HCT116 (cell line): ENCODE measurements at regions not wholly inside any gene's neighbourhood (a gene's known extent, or its start where the extent isn't known, plus 50 kb on each side); places are given as distances from the start of the nearest gene placed in this dataset.

ENCODE experiments used
- ATAC-seq: fragments of 200-7000 bp; cut with Tn5 transposase; 2 replicates; pipeline ENCODE4 v1.9.1; 2020; ENCODE audit warnings: mild to moderate bottlenecking, moderate library complexity
- BruUV-seq: library from RNA; stranded (reverse); fragments of 400-500 nt; replicated peaks from 2 replicates; lab custom pipeline; 2021; lab: Mats Ljungman, UMichigan
- CTCF ChIA-PET: fragments of 300-600 bp; sonication (Branson Sonifier 250); formaldehyde crosslinking; loops from one replicate; lab custom pipeline; 2021; ENCODE audit warnings: antibody characterized with exemption; lab: Charles Lee
- POLR2A ChIA-PET: fragments of 300-600, 350-600 bp; sonication (Branson Sonifier 250); formaldehyde crosslinking; loops from one replicate; lab custom pipeline; 2021; ENCODE audit warnings: antibody characterized with exemption; lab: Charles Lee
- RAD21 ChIA-PET, 2 experiments: fragments of 300-600 bp; sonication (Branson Sonifier 250); formaldehyde crosslinking; loops; one replicate each; lab custom pipeline; 2023; ENCODE audit warnings: low total read pairs in 2 of 2; ENCODE audit not compliant: uncharacterized antibody in 2 of 2, unreplicated experiment in 2 of 2, low non-redundant PET in 1 of 2; lab: Charles Lee
- DNase-seq: peaks from one replicate; pipeline ENCODE4 v3.0.0-alpha.2; 2010; ENCODE audit warnings: low read depth, low spot score
- H2AFZ ChIP-seq: fragments of 200-600 bp; shearing (Covaris generic), sonication (generic); 2 replicates; pipeline ENCODE4 v1.6.1; 2017; ENCODE audit warnings: low read depth, mixed run types, mixed read lengths, antibody characterized with exemption, low read length; ENCODE audit not compliant: poor library complexity, severe bottlenecking
- H3K27ac ChIP-seq: 2 replicates; pipeline ENCODE4 v1.5.1; 2012; ENCODE audit warnings: low read depth, low read length
- H3K27me3 ChIP-seq: fragments of 200-600 bp; sonication (generic); 2 replicates; pipeline ENCODE4 v1.6.1; 2016; ENCODE audit warnings: mixed run types, low read length, mixed read lengths; ENCODE audit not compliant: insufficient read depth
- H3K36me3 ChIP-seq, 2 experiments: fragments of 200-500 bp in 1 of 2; fragments of 200-600 bp in 1 of 2; sonication (Bioruptor generic) in 1 of 2; sonication (generic) in 1 of 2; 2 replicates each; pipeline versions ENCODE4 v1.5.1 to v1.6.1; 2014 to 2016; ENCODE audit warnings: low read length in 2 of 2, inconsistent platforms in 1 of 2, mixed read lengths in 1 of 2, mixed run types in 1 of 2; ENCODE audit not compliant: insufficient read depth in 2 of 2, control insufficient read depth in 1 of 2
- H3K4me1 ChIP-seq, 2 experiments: fragments of 200-600 bp in 1 of 2; sonication (generic) in 1 of 2; 2 replicates each; pipeline versions ENCODE4 v1.5.1 to v1.6.1; 2012 to 2017; ENCODE audit warnings: low read length in 2 of 2, inconsistent platforms in 1 of 2, mild to moderate bottlenecking in 1 of 2, mixed read lengths in 1 of 2, mixed run types in 1 of 2, moderate library complexity in 1 of 2; ENCODE audit not compliant: insufficient read depth in 2 of 2, control insufficient read depth in 1 of 2
- H3K4me2 ChIP-seq: fragments of 200-600 bp; sonication (generic); 2 replicates; pipeline ENCODE4 v1.6.1; 2017; ENCODE audit warnings: mixed run types, low read length, mixed read lengths
- H3K4me3 ChIP-seq, 2 experiments: fragments of 200-600 bp in 1 of 2; sonication (generic) in 1 of 2; replicated peaks in 1 of 2; 2 replicates each; pipeline ENCODE4 v1.5.1; 2011 to 2016; ENCODE audit warnings: low read length in 2 of 2, control low read depth in 1 of 2, low read depth in 1 of 2, mild to moderate bottlenecking in 1 of 2, mixed read lengths in 1 of 2, mixed run types in 1 of 2
- H3K79me2 ChIP-seq: fragments of 200-600 bp; sonication (generic); 2 replicates; pipeline ENCODE4 v1.6.1; 2017; ENCODE audit warnings: mild to moderate bottlenecking, mixed run types, low read length, moderate library complexity, mixed read lengths; ENCODE audit not compliant: insufficient read depth
- H3K9ac ChIP-seq: fragments of 200-600 bp; sonication (generic); 2 replicates; pipeline ENCODE4 v1.6.1; 2016; ENCODE audit warnings: low read length, mixed read lengths
- H3K9me2 ChIP-seq: fragments of 200-600 bp; sonication (generic), shearing (Covaris generic); 2 replicates; pipeline ENCODE4 v1.6.1; 2017; ENCODE audit warnings: mixed run types, mild to moderate bottlenecking, moderate library complexity; ENCODE audit not compliant: insufficient read depth
- H3K9me3 ChIP-seq, 2 experiments: fragments of 200-500 bp in 1 of 2; fragments of 200-600 bp in 1 of 2; sonication (Bioruptor generic) in 1 of 2; sonication (generic) in 1 of 2; 2 replicates each; pipeline ENCODE4 v1.6.1; 2014 to 2017; ENCODE audit warnings: low read length in 2 of 2, mixed read lengths in 2 of 2, inconsistent platforms in 1 of 2, low read depth in 1 of 2, mild to moderate bottlenecking in 1 of 2, mixed run types in 1 of 2, moderate library complexity in 1 of 2; ENCODE audit not compliant: control insufficient read depth in 1 of 2, insufficient read depth in 1 of 2
- H4K20me1 ChIP-seq: fragments of 200-600 bp; sonication (generic), shearing (Covaris generic); 2 replicates; pipeline ENCODE4 v1.6.1; 2017; ENCODE audit warnings: mixed run types, mild to moderate bottlenecking, moderate library complexity; ENCODE audit not compliant: insufficient read depth
- ATF3 ChIP-seq: IDR thresholded peaks from 2 replicates; pipeline ENCODE4 v1.6.1; 2012
- CBX3 ChIP-seq: IDR thresholded peaks from 2 replicates; pipeline ENCODE4 v1.6.1; 2012; ENCODE audit warnings: low read depth
- CEBPB ChIP-seq: IDR thresholded peaks from 2 replicates; pipeline ENCODE4 v1.6.1; 2012; ENCODE audit warnings: low read depth
- EGR1 ChIP-seq: IDR thresholded peaks from 2 replicates; pipeline ENCODE4 v1.6.1; 2012; ENCODE audit warnings: low read depth
- ELF1 ChIP-seq: IDR thresholded peaks from 2 replicates; pipeline ENCODE4 v1.6.1; 2012; ENCODE audit warnings: low read depth, borderline replicate concordance
- EZH2 ChIP-seq: fragments of 200-600 bp; sonication (generic); IDR thresholded peaks from 2 replicates; pipeline ENCODE4 v1.6.1; 2017; ENCODE audit warnings: antibody characterized with exemption, mixed run types
- JUND ChIP-seq: IDR thresholded peaks from 2 replicates; pipeline ENCODE4 v1.6.1; 2012
- POLR2A ChIP-seq: IDR thresholded peaks from 2 replicates; pipeline ENCODE4 v1.7.0; 2011; ENCODE audit warnings: borderline replicate concordance; ENCODE audit not compliant: insufficient read depth, insufficient read length; ENCODE audit errors: extremely low read depth
- POLR2AphosphoS5 ChIP-seq: IDR thresholded peaks from 2 replicates; pipeline ENCODE4 v1.6.1; 2011; ENCODE audit warnings: mild to moderate bottlenecking, low read depth, low read length, moderate library complexity
- RAD21 ChIP-seq: IDR thresholded peaks from 2 replicates; pipeline ENCODE4 v1.6.1; 2012; ENCODE audit warnings: low read depth, mild to moderate bottlenecking
- SP1 ChIP-seq: IDR thresholded peaks from 2 replicates; pipeline ENCODE4 v1.6.1; 2012; ENCODE audit warnings: low read depth
- SRF ChIP-seq: IDR thresholded peaks from 2 replicates; pipeline ENCODE4 v1.6.1; 2012; ENCODE audit warnings: low read depth
- TCF7L2 ChIP-seq: IDR thresholded peaks from 2 replicates; pipeline ENCODE4 v1.7.0; 2011; ENCODE audit warnings: borderline replicate concordance, inconsistent platforms; ENCODE audit not compliant: insufficient read depth, insufficient read length; ENCODE audit errors: extremely low read depth
- YY1 ChIP-seq: IDR thresholded peaks from 2 replicates; pipeline ENCODE4 v1.6.1; 2011; ENCODE audit warnings: low read length, low read depth, moderate library complexity, mild to moderate bottlenecking; ENCODE audit not compliant: insufficient replicate concordance; ENCODE audit errors: extremely low read depth
- ZBTB33 ChIP-seq: IDR thresholded peaks from 2 replicates; pipeline ENCODE4 v1.6.1; 2011; ENCODE audit warnings: mild to moderate bottlenecking, low read length, moderate library complexity; ENCODE audit not compliant: insufficient replicate concordance; ENCODE audit errors: extremely low read depth
- ZFX ChIP-seq: fragments of 450-650 bp; IDR thresholded peaks from 2 replicates; pipeline ENCODE4 v1.6.1; 2017
- ZNF274 ChIP-seq: fragments of 200-500 bp; sonication (Bioruptor generic); IDR thresholded peaks from 2 replicates; pipeline ENCODE4 v1.6.1; 2014; ENCODE audit warnings: mild to moderate bottlenecking, low read depth, low read length, inconsistent platforms
- intact Hi-C: fragments of 100-400 bp; cut with micrococcal nuclease; formaldehyde crosslinking; loops from 2 replicates; pipeline ENCODE4 v1.10.0; 2022

GRCh38 chr11:10358696-10359095 is 53.8 kb downstream of the ADM start:
- Histone ChIP-seq H3K9me3 (no peaks in the 10 kb centered on the region), H2AFZ (no peak overlapping the region), H3K79me2 (no peaks in the 10 kb centered on the region), H3K4me3 (no peak overlapping the region), H3K9me2 (no peaks in the 10 kb centered on the region)
- POLR2A ChIA-PET: interaction anchor here (1.3 kb wide), 1 partner anchor 54 kb away, joined by 3 read pairs; the partner anchor contains the start of gene ADM
- TF ChIP-seq JUND: no peak
- TF ChIP-seq POLR2AphosphoS5: no peak
- TF ChIP-seq CBX3: no peak
- no peak for TF ChIP-seq RAD21
- TF ChIP-seq TCF7L2: no peak
- TF ChIP-seq SP1: no peak
- TF ChIP-seq CEBPB: no peak
- no peak for TF ChIP-seq YY1
- TF ChIP-seq ELF1: no peak
- TF ChIP-seq EGR1: no peak
- TF ChIP-seq ZFX: no peak
- TF ChIP-seq ZNF274: no peak
- no peak for TF ChIP-seq POLR2A
- TF ChIP-seq EZH2: no peak
- TF ChIP-seq ATF3: no peak
- no peak for TF ChIP-seq ZBTB33
- no peak for TF ChIP-seq SRF
- TF ChIP-seq, all 23 proteins: peak for 0
- ATAC-seq: no peak
- intact Hi-C loops: no loop called here
- no TSS peak for BruUV-seq
- Histone ChIP-seq H3K4me2 (no peak overlapping the region), H3K27ac (no peak overlapping the region), H3K9ac (no peak overlapping the region), H3K27me3 (no peaks in the 10 kb centered on the region), H3K36me3 (no peaks in the 10 kb centered on the region), H4K20me1 (no peaks in the 10 kb centered on the region), H3K4me1 (no peaks in the 10 kb centered on the region)
- no peak for DNase-seq
- ChIA-PET CTCF (interaction anchor here (1.4 kb wide), 1 partner anchor 8 kb away, joined by 7 read pairs; no protein-coding TSS in a partner anchor), RAD21 (no interaction called here)
